Loucy (cell line): ENCODE measurements at regions not wholly inside any gene's neighbourhood (a gene's known extent, or its start where the extent isn't known, plus 50 kb on each side); places are given as distances from the start of the nearest gene placed in this dataset.

Experiments
- H2AFZ ChIP-seq: fragments of 200-600 bp; sonication (generic); 2 replicates; pipeline ENCODE4 v1.6.0; 2016; ENCODE audit warnings: antibody characterized with exemption, mild to moderate bottlenecking, low read length, moderate library complexity
- H3F3A ChIP-seq: fragments of 200-600 bp; 2 replicates; pipeline ENCODE4 v1.6.0; 2016; ENCODE audit warnings: antibody characterized with exemption, low read depth, mild to moderate bottlenecking
- H3K27me3 ChIP-seq: fragments of 200-600 bp; sonication (generic); 2 replicates; pipeline ENCODE4 v1.6.1; 2014; ENCODE audit warnings: low read length, mild to moderate bottlenecking; ENCODE audit not compliant: insufficient read depth, poor library complexity, severe bottlenecking
- H3K36me3 ChIP-seq: fragments of 200-600 bp; sonication (generic); 2 replicates; pipeline ENCODE4 v1.6.1; 2016; ENCODE audit warnings: low read length; ENCODE audit not compliant: insufficient read depth
- H3K4me1 ChIP-seq: fragments of 200-600 bp; sonication (generic); 2 replicates; pipeline ENCODE4 v1.5.1; 2014; ENCODE audit warnings: low read length, mild to moderate bottlenecking; ENCODE audit not compliant: insufficient read depth, poor library complexity, severe bottlenecking
- H3K4me2 ChIP-seq: fragments of 200-600 bp; sonication (generic); 2 replicates; pipeline ENCODE4 v1.6.0; 2014; ENCODE audit warnings: antibody characterized with exemption, low read length, low read depth, mild to moderate bottlenecking; ENCODE audit not compliant: poor library complexity, severe bottlenecking
- H3K4me3 ChIP-seq: fragments of 200-600 bp; sonication (generic); 2 replicates; pipeline ENCODE4 v1.5.1; 2014; ENCODE audit warnings: low read length, mild to moderate bottlenecking, mixed read lengths; ENCODE audit not compliant: poor library complexity, severe bottlenecking
- H3K79me2 ChIP-seq: fragments of 200-600 bp; sonication (generic); 2 replicates; pipeline ENCODE4 v1.6.1; 2014; ENCODE audit warnings: low read length; ENCODE audit not compliant: insufficient read depth
- H3K9ac ChIP-seq: fragments of 200-600 bp; sonication (generic); 2 replicates; pipeline ENCODE4 v1.6.0; 2014; ENCODE audit warnings: mild to moderate bottlenecking, low read depth, low read length, moderate library complexity; ENCODE audit not compliant: poor library complexity, severe bottlenecking
- H3K9me2 ChIP-seq: fragments of 200-600 bp; sonication (generic); replicated peaks from 2 replicates; pipeline ENCODE4 v1.6.1; 2016; ENCODE audit warnings: low read depth, low read length, mixed read lengths
- H3K9me3 ChIP-seq: fragments of 200-600 bp; sonication (generic); 2 replicates; pipeline ENCODE4 v1.6.1; 2014; ENCODE audit warnings: mild to moderate bottlenecking, antibody characterized with exemption, low read length, low read depth; ENCODE audit not compliant: insufficient read depth
- H4K20me1 ChIP-seq: fragments of 200-600 bp; sonication (generic); 2 replicates; pipeline ENCODE4 v1.6.0; 2014; ENCODE audit warnings: antibody characterized with exemption, low read length, mild to moderate bottlenecking; ENCODE audit not compliant: insufficient read depth, poor library complexity, severe bottlenecking
- CTCF ChIP-seq: fragments of 200-600 bp; sonication (generic); conservative IDR thresholded peaks from 2 replicates; pipeline ENCODE4 v1.5.1; 2014; ENCODE audit warnings: mild to moderate bottlenecking, antibody characterized with exemption, low read length
- EZH2phosphoT487 ChIP-seq: fragments of 200-600 bp; IDR thresholded peaks from 2 replicates; pipeline ENCODE4 v1.6.1; 2018; ENCODE audit warnings: antibody characterized with exemption, mild to moderate bottlenecking, moderate library complexity, borderline replicate concordance

GRCh38 chr9:88791105-88791805 is 200.0 kb upstream of the S1PR3 start:
- Histone ChIP-seq H3K79me2 (no peaks in the 10 kb centered on the region), H3K4me3 (no peak overlapping the region), H3K4me1 (peaks cover 43% of the 10 kb centered on the region), H3K36me3 (no peaks in the 10 kb centered on the region), H3K9me3 (no peaks in the 10 kb centered on the region), H3K9me2 (no peaks in the 10 kb centered on the region), H3F3A (no peaks in the 10 kb centered on the region), H3K27me3 (no peaks in the 10 kb centered on the region), H4K20me1 (no peaks in the 10 kb centered on the region), H3K9ac (no peak overlapping the region), H2AFZ (peak overlapping the region; percentile 60), H3K4me2 (peak overlapping the region; percentile 32)
- no peak for TF ChIP-seq CTCF

- no peak overlapping the region for H3K4me2 ChIP-seq
- H3K9ac ChIP-seq = no peak overlapping the region
- H4K20me1 ChIP-seq = no peaks in the 10 kb centered on the region
- no peaks in the 10 kb centered on the region for H3K27me3 ChIP-seq
- H3F3A ChIP-seq = no peaks in the 10 kb centered on the region
- TF ChIP-seq EZH2phosphoT487 (no peak), CTCF (no peak)
- H3K36me3 ChIP-seq = no peaks in the 10 kb centered on the region
- no peak overlapping the region for H2AFZ ChIP-seq
- no peaks in the 10 kb centered on the region for H3K79me2 ChIP-seq
- H3K9me2 ChIP-seq = no peaks in the 10 kb centered on the region
- peaks cover 37% of the 10 kb centered on the region for H3K4me1 ChIP-seq
- no peak overlapping the region for H3K4me3 ChIP-seq
- no peaks in the 10 kb centered on the region for H3K9me3 ChIP-seq
Measured at GRCh38 chr9:88792502-88792901, 198.8 kb upstream of the S1PR3 start.

- H3K4me2 ChIP-seq = peak overlapping the region; percentile 65
- H3K9me3 ChIP-seq = no peaks in the 10 kb centered on the region
- peaks cover 29% of the 10 kb centered on the region for H3K4me1 ChIP-seq
- H3K9ac ChIP-seq = peak overlapping the region; percentile 13
- H3K4me3 ChIP-seq = peak overlapping the region; percentile 19
- no peaks in the 10 kb centered on the region for H3K79me2 ChIP-seq
- H2AFZ ChIP-seq = peak overlapping the region; percentile 2; the same call in 1 of the 2 replicates
- H3K27me3 ChIP-seq = no peaks in the 10 kb centered on the region
- H4K20me1 ChIP-seq = no peaks in the 10 kb centered on the region
- no peak for TF ChIP-seq EZH2phosphoT487
- no peak for TF ChIP-seq CTCF
- no peaks in the 10 kb centered on the region for H3K36me3 ChIP-seq
- H3K9me2 ChIP-seq = no peaks in the 10 kb centered on the region
- H3F3A ChIP-seq = no peaks in the 10 kb centered on the region
Measured at GRCh38 chr9:88794100-88794499, 197.2 kb upstream of the S1PR3 start.
